Nucleus accumbens (tissue), 56 donors: ENCODE measurements at regions not wholly inside any gene's neighbourhood (a gene's known extent, or its start where the extent isn't known, plus 50 kb on each side); places are given as distances from the start of the nearest gene placed in this dataset.
A peak's percentile ranks its signal among the peaks of the same experiment; 100 is the strongest.
"Not testable (repeated sequence)": the region's sequence is repeated elsewhere in the genome, so short reads cannot be mapped to it uniquely, and the experiment has no call there.

ENCODE experiments used
- DNase-seq, 56 donors: peaks; one replicate each; lab custom pipeline; 2025; lab: John Stamatoyannopoulos, UW

- DNase-seq: no peak
Measured at GRCh38 chr3:139131951-139132350, 87.3 kb upstream of the PRR23C start.

GRCh38 chr3:139132976-139133375 is 88.3 kb upstream of the PRR23C start:
- DNase-seq: no peak

- DNase-seq: no peak
Measured at GRCh38 chr3:139134678-139135372, 90.1 kb upstream of the PRR23C start.

GRCh38 chr3:139135657-139136056 is 91.0 kb upstream of the PRR23C start:
- DNase-seq: no peak

GRCh38 chr3:139136469-139137202 is 91.9 kb upstream of the PRR23C start:
- DNase-seq: no peak

GRCh38 chr3:139140553-139140952 is 95.9 kb upstream of the PRR23C start:
- no peak for DNase-seq

GRCh38 chr3:139145980-139146379 is 101.3 kb upstream of the PRR23C start:
- DNase-seq: not testable (repeated sequence)

- no peak for DNase-seq
Measured at GRCh38 chr3:139151530-139151929, 106.8 kb upstream of the PRR23C start.

GRCh38 chr3:139153434-139153833 is 108.7 kb upstream of the PRR23C start:
- not testable (repeated sequence) for DNase-seq

GRCh38 chr3:139157161-139157932 is 112.7 kb upstream of the PRR23C start:
- no peak for DNase-seq

- DNase-seq: no peak
Measured at GRCh38 chr3:139159356-139159755, 114.7 kb upstream of the PRR23C start.

- DNase-seq: peak in 39 of 56 donors; percentile 6 to 69 (median 29)
Measured at GRCh38 chr3:139173372-139174108, 128.8 kb upstream of the PRR23C start.

- DNase-seq: no peak
Measured at GRCh38 chr3:139180489-139180888, 135.8 kb upstream of the PRR23C start.

- no peak for DNase-seq
Measured at GRCh38 chr3:139182143-139182542, 137.5 kb upstream of the PRR23C start.

- no peak for DNase-seq
Measured at GRCh38 chr3:139182598-139182997, 137.9 kb upstream of the PRR23C start.

- DNase-seq: no peak
Measured at GRCh38 chr3:139185527-139185926, 140.8 kb upstream of the PRR23C start.

GRCh38 chr3:139187154-139187553 is 142.5 kb upstream of the PRR23C start:
- DNase-seq: no peak

GRCh38 chr3:139187648-139188047 is 143.0 kb upstream of the PRR23C start:
- peak in 2 of 56 donors; percentile 11 to 15 for DNase-seq

GRCh38 chr3:139189943-139190342 is 145.3 kb upstream of the PRR23C start:
- no peak for DNase-seq

- DNase-seq: not testable (repeated sequence)
Measured at GRCh38 chr3:139194421-139194820, 149.4 kb upstream of the MRPS22 start.

- not testable (repeated sequence) for DNase-seq
Measured at GRCh38 chr3:139196146-139196545, 147.7 kb upstream of the MRPS22 start.
